PC-9 (cell line): ENCODE measurements at regions not wholly inside any gene's neighbourhood (a gene's known extent, or its start where the extent isn't known, plus 50 kb on each side); places are given as distances from the start of the nearest gene placed in this dataset.

Source experiments
- EZH2 ChIP-seq: fragments of 200-600 bp; sonication (generic); IDR thresholded peaks from 2 replicates; pipeline ENCODE4 v1.8.0; 2017; ENCODE audit warnings: antibody characterized with exemption, low read depth
- TF ChIP-seq, protein P1 (sequence below): fragments of 200-600 bp; sonication (generic); conservative IDR thresholded peaks from 2 replicates; pipeline ENCODE4 v1.6.1; 2017; ENCODE audit warnings: mixed run types, antibody characterized with exemption, mild to moderate bottlenecking, moderate library complexity

DNA sequence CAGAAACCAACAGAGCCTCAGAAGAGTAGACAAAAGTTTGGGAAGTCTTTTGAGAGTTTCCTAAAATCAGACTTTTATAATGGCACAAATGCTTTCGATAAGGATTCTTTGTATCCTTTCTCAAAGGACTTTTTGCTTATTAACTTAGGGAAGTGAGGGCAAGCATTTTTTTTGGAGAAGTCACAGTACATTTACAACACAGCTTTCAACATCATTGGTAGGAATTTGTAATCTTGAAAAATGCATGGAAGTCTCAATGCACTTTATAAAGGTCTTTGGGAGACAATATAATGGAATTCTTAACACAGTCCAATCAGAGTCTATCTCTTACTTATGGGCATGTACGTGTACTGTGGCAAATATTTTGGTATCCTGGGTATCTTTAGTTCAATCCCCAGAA, 325.8 kb upstream of the NR5A2 start:
- TF ChIP-seq, protein P1, sequence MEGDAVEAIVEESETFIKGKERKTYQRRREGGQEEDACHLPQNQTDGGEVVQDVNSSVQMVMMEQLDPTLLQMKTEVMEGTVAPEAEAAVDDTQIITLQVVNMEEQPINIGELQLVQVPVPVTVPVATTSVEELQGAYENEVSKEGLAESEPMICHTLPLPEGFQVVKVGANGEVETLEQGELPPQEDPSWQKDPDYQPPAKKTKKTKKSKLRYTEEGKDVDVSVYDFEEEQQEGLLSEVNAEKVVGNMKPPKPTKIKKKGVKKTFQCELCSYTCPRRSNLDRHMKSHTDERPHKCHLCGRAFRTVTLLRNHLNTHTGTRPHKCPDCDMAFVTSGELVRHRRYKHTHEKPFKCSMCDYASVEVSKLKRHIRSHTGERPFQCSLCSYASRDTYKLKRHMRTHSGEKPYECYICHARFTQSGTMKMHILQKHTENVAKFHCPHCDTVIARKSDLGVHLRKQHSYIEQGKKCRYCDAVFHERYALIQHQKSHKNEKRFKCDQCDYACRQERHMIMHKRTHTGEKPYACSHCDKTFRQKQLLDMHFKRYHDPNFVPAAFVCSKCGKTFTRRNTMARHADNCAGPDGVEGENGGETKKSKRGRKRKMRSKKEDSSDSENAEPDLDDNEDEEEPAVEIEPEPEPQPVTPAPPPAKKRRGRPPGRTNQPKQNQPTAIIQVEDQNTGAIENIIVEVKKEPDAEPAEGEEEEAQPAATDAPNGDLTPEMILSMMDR, result no peak
- TF ChIP-seq EZH2, result no peak
